Parathyroid adenoma (tissue), 2 donors: ENCODE measurements at regions not wholly inside any gene's neighbourhood (a gene's known extent, or its start where the extent isn't known, plus 50 kb on each side); places are given as distances from the start of the nearest gene placed in this dataset.

Experiments used
- H2AFZ ChIP-seq: fragments of 300-600 bp; sonication (generic); one replicate; pipeline ENCODE4 v1.7.0; 2017; ENCODE audit warnings: antibody characterized with exemption, mild to moderate bottlenecking
- H3K27ac ChIP-seq: fragments of 300-600 bp; sonication (generic); one replicate; pipeline ENCODE4 v1.7.0; 2017
- H3K27me3 ChIP-seq: fragments of 300-600 bp; sonication (generic); one replicate; pipeline ENCODE4 v1.7.0; 2017; ENCODE audit warnings: low read length; ENCODE audit not compliant: control insufficient read depth, insufficient read depth
- H3K36me3 ChIP-seq: fragments of 300-600 bp; sonication (generic); one replicate; pipeline ENCODE4 v1.7.0; 2017; ENCODE audit warnings: low read length; ENCODE audit not compliant: control insufficient read depth, insufficient read depth
- H3K4me1 ChIP-seq: fragments of 300-600 bp; sonication (generic); one replicate; pipeline ENCODE4 v1.7.0; 2017; ENCODE audit warnings: control low read depth
- H3K4me2 ChIP-seq: fragments of 300-600 bp; sonication (generic); one replicate; pipeline ENCODE4 v1.7.0; 2017; ENCODE audit warnings: low read length
- H3K4me3 ChIP-seq: fragments of 300-600 bp; sonication (generic); one replicate; pipeline ENCODE4 v1.7.0; 2017; ENCODE audit warnings: low read depth, low read length
- H3K79me2 ChIP-seq: fragments of 300-600 bp; sonication (generic); one replicate; pipeline ENCODE4 v1.7.0; 2017; ENCODE audit warnings: control low read depth
- H3K9ac ChIP-seq: fragments of 300-600 bp; sonication (generic); one replicate; pipeline ENCODE4 v1.7.0; 2017; ENCODE audit warnings: mild to moderate bottlenecking
- H3K9me3 ChIP-seq: fragments of 300-600 bp; sonication (generic); one replicate; pipeline ENCODE4 v1.7.0; 2017; ENCODE audit warnings: low read length; ENCODE audit not compliant: control insufficient read depth
- TF ChIP-seq, protein P1 (sequence below): fragments of 300-600 bp; sonication (generic); IDR thresholded peaks from one replicate; pipeline ENCODE4 v1.7.0; 2017; ENCODE audit warnings: antibody characterized with exemption, mild to moderate bottlenecking
- donor health status: primary hyperparathyroidism.

DNA sequence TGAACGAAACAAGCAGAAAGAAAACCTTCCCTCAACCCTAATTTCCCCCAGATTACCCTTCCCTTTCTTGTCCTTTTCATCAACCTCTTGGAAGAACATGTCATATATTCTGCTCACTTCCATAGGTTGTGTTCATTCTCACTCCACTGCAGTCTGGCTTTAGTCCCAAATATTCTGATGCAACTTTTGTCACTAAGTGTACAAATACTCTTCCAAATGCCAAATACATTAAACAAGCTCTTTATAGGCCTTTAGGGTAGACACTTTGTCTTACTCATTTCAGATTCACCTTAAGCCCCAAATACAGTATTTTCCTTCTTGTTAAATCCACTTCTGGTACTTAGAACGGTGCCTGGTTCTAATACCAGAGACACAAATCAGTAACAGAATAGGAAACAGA, 406.5 kb upstream of the CDIN1 start:
- Histone ChIP-seq H3K79me2 (no peaks in the 10 kb centered on the region), H3K4me3 (no peak overlapping the region), H3K4me1 (peaks cover 4% of the 10 kb centered on the region), H3K27ac (no peak overlapping the region), H3K27me3 (no peaks in the 10 kb centered on the region), H2AFZ (no peak overlapping the region), H3K4me2 (no peak overlapping the region), H3K9me3 (no peaks in the 10 kb centered on the region), H3K36me3 (no peaks in the 10 kb centered on the region), H3K9ac (no peak overlapping the region)
- TF ChIP-seq, protein P1, sequence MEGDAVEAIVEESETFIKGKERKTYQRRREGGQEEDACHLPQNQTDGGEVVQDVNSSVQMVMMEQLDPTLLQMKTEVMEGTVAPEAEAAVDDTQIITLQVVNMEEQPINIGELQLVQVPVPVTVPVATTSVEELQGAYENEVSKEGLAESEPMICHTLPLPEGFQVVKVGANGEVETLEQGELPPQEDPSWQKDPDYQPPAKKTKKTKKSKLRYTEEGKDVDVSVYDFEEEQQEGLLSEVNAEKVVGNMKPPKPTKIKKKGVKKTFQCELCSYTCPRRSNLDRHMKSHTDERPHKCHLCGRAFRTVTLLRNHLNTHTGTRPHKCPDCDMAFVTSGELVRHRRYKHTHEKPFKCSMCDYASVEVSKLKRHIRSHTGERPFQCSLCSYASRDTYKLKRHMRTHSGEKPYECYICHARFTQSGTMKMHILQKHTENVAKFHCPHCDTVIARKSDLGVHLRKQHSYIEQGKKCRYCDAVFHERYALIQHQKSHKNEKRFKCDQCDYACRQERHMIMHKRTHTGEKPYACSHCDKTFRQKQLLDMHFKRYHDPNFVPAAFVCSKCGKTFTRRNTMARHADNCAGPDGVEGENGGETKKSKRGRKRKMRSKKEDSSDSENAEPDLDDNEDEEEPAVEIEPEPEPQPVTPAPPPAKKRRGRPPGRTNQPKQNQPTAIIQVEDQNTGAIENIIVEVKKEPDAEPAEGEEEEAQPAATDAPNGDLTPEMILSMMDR: no peak

DNA sequence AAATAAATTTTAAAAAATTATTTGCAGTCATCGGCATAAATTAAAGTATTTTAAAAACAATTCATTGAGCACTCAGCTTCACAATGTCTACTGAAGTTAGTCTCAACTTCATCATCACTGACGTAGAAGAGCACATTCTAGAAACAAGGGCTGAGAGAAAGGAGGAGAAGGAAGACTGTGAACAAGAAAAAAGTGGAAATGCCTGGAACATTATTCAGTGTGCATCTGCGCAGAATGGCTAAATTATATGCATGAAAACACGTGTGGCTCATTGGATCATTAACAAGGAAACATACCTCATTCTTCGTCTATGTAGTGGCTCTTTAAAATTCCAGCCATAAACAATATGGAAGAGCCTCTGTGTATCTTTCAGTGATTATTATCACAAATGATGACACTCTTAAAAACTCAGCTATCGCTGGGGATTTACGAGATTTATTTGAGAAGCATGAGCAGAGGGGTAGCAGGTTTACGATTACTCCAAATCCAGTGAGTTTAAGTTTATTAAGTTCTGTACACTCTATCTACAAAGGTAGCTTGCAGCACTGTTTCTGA, 404.2 kb upstream of the CDIN1 start:
- TF ChIP-seq, protein P1: no peak
- Histone ChIP-seq H3K27me3 (no peaks in the 10 kb centered on the region), H3K4me2 (no peak overlapping the region), H3K27ac (no peak overlapping the region), H3K79me2 (no peaks in the 10 kb centered on the region), H2AFZ (no peak overlapping the region), H3K4me3 (no peak overlapping the region), H3K9me3 (no peaks in the 10 kb centered on the region), H3K36me3 (no peaks in the 10 kb centered on the region), H3K9ac (no peak overlapping the region), H3K4me1 (peaks cover 4% of the 10 kb centered on the region)

DNA sequence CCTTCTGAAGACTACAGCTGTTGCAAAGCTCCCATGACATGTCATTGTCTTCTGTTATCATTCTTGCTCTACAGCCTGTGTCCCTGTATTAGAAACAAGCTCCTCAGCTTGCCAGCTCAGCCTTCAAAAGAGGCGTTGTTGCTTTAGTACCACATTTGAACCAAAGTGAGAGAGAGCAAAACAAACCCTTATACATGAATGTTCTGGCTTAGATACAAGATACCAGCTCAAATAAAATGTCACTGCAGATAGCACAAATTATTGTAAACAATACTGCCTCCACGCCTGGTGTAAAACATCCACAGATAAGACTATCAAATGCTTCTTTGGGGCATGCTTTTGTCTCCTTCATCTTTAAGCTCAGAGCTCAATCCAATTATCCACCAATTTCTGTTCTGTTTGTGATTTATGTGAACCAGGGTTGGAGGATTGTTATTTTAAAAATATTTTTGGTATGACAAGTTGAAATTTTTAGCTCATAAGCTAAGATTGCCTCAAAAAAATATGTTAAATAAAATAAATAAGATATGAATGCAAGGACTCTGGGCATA, 403.6 kb upstream of the CDIN1 start:
- TF ChIP-seq, protein P1: no peak
- H3K27ac ChIP-seq: no peak overlapping the region
- H3K9me3 ChIP-seq: no peaks in the 10 kb centered on the region
- H3K79me2 ChIP-seq: no peaks in the 10 kb centered on the region
- H3K4me2 ChIP-seq: no peak overlapping the region
- H3K4me1 ChIP-seq: peaks cover 4% of the 10 kb centered on the region
- H3K9ac ChIP-seq: no peak overlapping the region
- H3K4me3 ChIP-seq: no peak overlapping the region
- no peaks in the 10 kb centered on the region for H3K36me3 ChIP-seq
- no peaks in the 10 kb centered on the region for H3K27me3 ChIP-seq
- no peak overlapping the region for H2AFZ ChIP-seq

DNA sequence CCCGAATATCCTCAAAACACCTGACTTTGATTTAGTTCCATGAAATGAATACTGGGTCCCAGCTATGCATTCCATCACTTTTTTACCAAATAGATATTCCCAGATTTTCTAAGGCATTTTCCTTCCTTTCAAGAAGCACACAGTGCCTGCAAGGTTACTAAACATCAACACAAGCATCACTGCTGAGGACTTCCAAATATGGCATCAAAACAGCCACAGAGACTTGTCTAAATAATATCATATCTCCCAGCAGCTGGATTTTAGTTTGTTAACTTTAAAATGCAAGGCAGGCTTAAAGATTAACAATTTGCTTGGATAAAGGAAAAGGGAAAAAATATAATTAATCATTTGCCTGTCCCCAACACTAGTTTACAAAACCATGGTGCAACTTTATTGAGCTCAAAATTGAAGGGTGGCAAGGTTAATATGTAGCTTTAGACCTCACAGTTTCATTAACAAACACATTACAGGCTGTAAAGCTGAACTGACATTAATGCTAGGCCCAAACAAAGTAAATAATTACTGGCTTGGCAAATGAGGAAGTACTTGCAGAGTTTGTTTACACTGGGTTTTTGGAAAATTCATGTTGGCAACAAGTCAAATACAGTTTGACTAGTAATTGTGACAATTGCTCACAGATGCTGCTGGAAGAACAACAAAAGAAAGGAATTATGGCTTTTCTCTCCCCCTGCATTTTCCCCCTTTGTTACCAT, 401.7 kb upstream of the CDIN1 start:
- H3K4me3 ChIP-seq: no peak overlapping the region
- no peak overlapping the region for H3K9ac ChIP-seq
- H3K27ac ChIP-seq: no peak overlapping the region
- H3K9me3 ChIP-seq: no peaks in the 10 kb centered on the region
- H3K4me1 ChIP-seq: peaks cover 4% of the 10 kb centered on the region
- TF ChIP-seq, protein P1: no peak
- H2AFZ ChIP-seq: no peak overlapping the region
- H3K36me3 ChIP-seq: no peaks in the 10 kb centered on the region
- H3K27me3 ChIP-seq: no peaks in the 10 kb centered on the region
- no peak overlapping the region for H3K4me2 ChIP-seq
- H3K79me2 ChIP-seq: no peaks in the 10 kb centered on the region

DNA sequence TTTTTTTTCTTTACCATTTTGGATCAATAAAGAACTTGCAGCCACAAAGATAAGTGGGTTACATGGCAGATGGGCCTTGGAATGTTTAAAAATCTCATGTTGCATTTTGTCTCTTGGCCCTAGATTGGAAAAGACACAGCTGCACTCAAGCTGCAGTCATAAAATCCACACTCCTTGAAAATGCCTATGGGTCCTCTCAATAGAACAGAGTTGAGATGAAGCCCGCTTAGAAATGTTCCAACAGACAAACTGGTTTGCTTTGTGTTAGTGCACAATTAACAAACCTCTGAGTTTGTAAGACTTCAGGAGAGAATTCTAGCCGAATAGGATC, 401.2 kb upstream of the CDIN1 start:
- Histone ChIP-seq H3K9me3 (no peaks in the 10 kb centered on the region), H3K27ac (no peak overlapping the region), H3K4me2 (no peak overlapping the region), H3K9ac (no peak overlapping the region), H3K4me1 (peaks cover 4% of the 10 kb centered on the region), H3K79me2 (no peaks in the 10 kb centered on the region), H3K27me3 (no peaks in the 10 kb centered on the region), H3K4me3 (no peak overlapping the region), H3K36me3 (no peaks in the 10 kb centered on the region), H2AFZ (no peak overlapping the region)
- TF ChIP-seq, protein P1: no peak
